B cell (primary cell): ENCODE measurements at regions not wholly inside any gene's neighbourhood (a gene's known extent, or its start where the extent isn't known, plus 50 kb on each side); places are given as distances from the start of the nearest gene placed in this dataset.

Experiments
- ATAC-seq: fragments of 200-7000 bp; cut with Tn5 transposase; one replicate; pipeline ENCODE4 v1.10.0; 2021; ENCODE audit warnings: low read depth, mild to moderate bottlenecking, moderate number of reproducible peaks, moderate library complexity
- CTCF ChIA-PET: fragments of 350-600 bp; sonication (Branson Sonifier 250); formaldehyde crosslinking; loops from one replicate; lab custom pipeline; 2021; ENCODE audit warnings: antibody characterized with exemption, inconsistent platforms; lab: Charles Lee
- POLR2A ChIA-PET: fragments of 350-600 bp; sonication (Branson Sonifier 250); formaldehyde crosslinking; loops from one replicate; lab custom pipeline; 2021; ENCODE audit warnings: antibody characterized with exemption; lab: Charles Lee
- DNase-seq: peaks from one replicate; pipeline ENCODE4 v3.0.0; 2013
- H2AFZ ChIP-seq: 2 replicates; pipeline ENCODE4 v1.6.1; 2012; ENCODE audit warnings: mild to moderate bottlenecking, low read depth, low read length; ENCODE audit not compliant: insufficient read depth, poor library complexity, severe bottlenecking
- H3K27ac ChIP-seq, 2 donors: 1 replicate in 1 of 2; 2 replicates in 1 of 2; pipeline ENCODE4 v1.5.1; 2012 to 2013; ENCODE audit warnings: low read length in 2 of 2, mild to moderate bottlenecking in 2 of 2, moderate library complexity in 1 of 2
- H3K27me3 ChIP-seq, 4 experiments: fragments of 200-600 bp in 1 of 4; sonication (generic) in 1 of 4; replicated peaks in 1 of 4; 1 replicate in 2 of 4; 2 replicates in 2 of 4; pipeline versions ENCODE4 v1.6.1 to v1.7.0; 2013 to 2016; ENCODE audit warnings: low read length in 3 of 4, mild to moderate bottlenecking in 2 of 4, mixed read lengths in 1 of 4, moderate library complexity in 1 of 4; ENCODE audit not compliant: insufficient read depth in 4 of 4, control insufficient read depth in 3 of 4; ENCODE audit errors: control extremely low read depth in 1 of 4
- H3K36me3 ChIP-seq, 2 experiments: replicated peaks in 1 of 2; 1 replicate in 1 of 2; 2 replicates in 1 of 2; pipeline versions ENCODE4 v1.6.1 to v1.7.1; 2013; ENCODE audit warnings: low read length in 1 of 2; ENCODE audit not compliant: insufficient read depth in 2 of 2, control insufficient read depth in 1 of 2; ENCODE audit errors: control extremely low read depth in 1 of 2, extremely low read depth in 1 of 2
- H3K4me1 ChIP-seq, 2 donors: fragments of 200-600 bp in 1 of 2; sonication (generic) in 1 of 2; 1 replicate in 1 of 2; 2 replicates in 1 of 2; pipeline versions ENCODE4 v1.5.1 to v1.6.1; 2013 to 2017; ENCODE audit warnings: low read length in 2 of 2; ENCODE audit not compliant: control insufficient read depth in 2 of 2, insufficient read depth in 2 of 2
- H3K4me2 ChIP-seq: replicated peaks from 2 replicates; pipeline ENCODE3; 2012; ENCODE audit warnings: mild to moderate bottlenecking, low read depth, low read length; ENCODE audit not compliant: poor library complexity, severe bottlenecking
- H3K4me3 ChIP-seq, 5 experiments: fragments of 200-600 bp in 1 of 5; sonication (generic) in 1 of 5; 1 replicate in 3 of 5; 2 replicates in 2 of 5; pipeline versions ENCODE4 v1.5.1 to v1.7.0; 2011 to 2016; ENCODE audit warnings: low read length in 4 of 5, mild to moderate bottlenecking in 4 of 5, low read depth in 2 of 5, control low read depth in 1 of 5, moderate library complexity in 1 of 5; ENCODE audit not compliant: insufficient read depth in 1 of 5; ENCODE audit errors: control extremely low read depth in 1 of 5, extremely low read depth in 1 of 5
- H3K79me2 ChIP-seq: fragments of 200-600 bp; sonication (generic); one replicate; pipeline ENCODE4 v1.6.0; 2016; ENCODE audit warnings: low read length; ENCODE audit not compliant: control insufficient read depth, insufficient read depth
- H3K9ac ChIP-seq: fragments of 200-600 bp; sonication (generic); 2 replicates; pipeline ENCODE4 v1.6.1; 2017; ENCODE audit warnings: mild to moderate bottlenecking, low read length, moderate library complexity
- H3K9me3 ChIP-seq, 3 donors: one replicate each; pipeline versions ENCODE4 v1.6.1 to v1.7.1; 2013; ENCODE audit warnings: low read length in 2 of 3; ENCODE audit not compliant: control insufficient read depth in 2 of 3, insufficient read depth in 1 of 3; ENCODE audit errors: control extremely low read depth in 1 of 3
- H4K20me1 ChIP-seq: 2 replicates; pipeline ENCODE4 v1.6.0; 2012; ENCODE audit warnings: mild to moderate bottlenecking, low read length; ENCODE audit not compliant: insufficient read depth, control insufficient read depth, poor library complexity, severe bottlenecking
- H3K27ac Mint-ChIP-seq: one replicate; pipeline ENCODE4 v1.8.0; 2021; ENCODE audit warnings: mixed read lengths
- H3K27me3 Mint-ChIP-seq: one replicate; pipeline ENCODE4 v1.8.0; 2021; ENCODE audit warnings: mixed read lengths
- H3K4me1 Mint-ChIP-seq: one replicate; pipeline ENCODE4 v1.8.0; 2021; ENCODE audit warnings: mixed read lengths
- H3K4me3 Mint-ChIP-seq: one replicate; pipeline ENCODE4 v1.8.0; 2021; ENCODE audit warnings: mixed read lengths
- H3K9me3 Mint-ChIP-seq: one replicate; pipeline ENCODE4 v1.8.0; 2022; ENCODE audit warnings: mixed read lengths; ENCODE audit not compliant: insufficient read depth
- CTCF ChIP-seq: fragments of 200-600 bp; IDR thresholded peaks from one replicate; pipeline ENCODE4 v1.8.0; 2022; ENCODE audit warnings: antibody characterized with exemption, mild to moderate bottlenecking
- EZH2 ChIP-seq: IDR thresholded peaks from 2 replicates; pipeline ENCODE4 v1.6.1; 2012; ENCODE audit warnings: borderline replicate concordance, low read depth, mild to moderate bottlenecking, moderate library complexity, low read length; ENCODE audit not compliant: insufficient read depth, poor library complexity, severe bottlenecking
- WGBS: methylation state at CpG from one replicate; pipeline ENCODE4 v1.1.5; 2013; ENCODE audit warnings: missing lambda C conversion rate; ENCODE audit not compliant: insufficient coverage; 5-methylcytosine and 5-hydroxymethylcytosine counted together
- intact Hi-C: fragments of 100-400 bp; cut with micrococcal nuclease; formaldehyde crosslinking; loops from one replicate; pipeline ENCODE4 v1.10.0; 2022

GRCh38 chr3:194231929-194232832, 96.2 kb downstream of the HES1 start:
- ChIA-PET CTCF (no interaction called here), POLR2A (no interaction called here)
- WGBS = 91% methylated on average over 12 of the region's 14 CpGs
- Histone ChIP-seq H3K27me3 (peaks cover 0 to 15% (median 8%) of the 10 kb centered on the region in 4 experiments), H4K20me1 (no peaks in the 10 kb centered on the region), H3K4me2 (no peak overlapping the region), H2AFZ (no peak overlapping the region), H3K36me3 (no peaks in the 10 kb centered on the region), H3K4me1 (no peaks in the 10 kb centered on the region), H3K9me3 (peaks cover 0 to 2% (median 2%) of the 10 kb centered on the region in 3 donors), H3K79me2 (no peaks in the 10 kb centered on the region), H3K4me3 (no peak overlapping the region), H3K27ac (no peak overlapping the region), H3K9ac (no peak overlapping the region)
- Mint-ChIP-seq H3K4me3 (no peak overlapping the region), H3K4me1 (no peaks in the 10 kb centered on the region), H3K27me3 (peaks cover 30% of the 10 kb centered on the region), H3K27ac (no peak overlapping the region), H3K9me3 (peaks cover 2% of the 10 kb centered on the region)
- intact Hi-C loops = no loop called here
- DNase-seq (no peak), ATAC-seq (no peak)
- TF ChIP-seq EZH2 = no peak

GRCh38 chr3:194233150-194233549, 97.2 kb downstream of the HES1 start:
- no peak overlapping the region for H3K4me3 ChIP-seq
- no peak for DNase-seq
- H3K9ac ChIP-seq = no peak overlapping the region
- H3K27me3 ChIP-seq = peaks cover 0 to 14% (median 7%) of the 10 kb centered on the region in 4 experiments
- TF ChIP-seq CTCF = no peak
- TF ChIP-seq EZH2 = no peak
- no peak for ATAC-seq
- H3K4me1 ChIP-seq = no peaks in the 10 kb centered on the region
- Mint-ChIP-seq H3K9me3 (peaks cover 2% of the 10 kb centered on the region), H3K4me3 (no peak overlapping the region), H3K27me3 (peaks cover 29% of the 10 kb centered on the region), H3K4me1 (no peaks in the 10 kb centered on the region), H3K27ac (no peak overlapping the region)
- no peaks in the 10 kb centered on the region for H3K79me2 ChIP-seq
- no peaks in the 10 kb centered on the region for H3K36me3 ChIP-seq
- no CpG with 5 or more reads among the region's 1 CpG for WGBS
- no peak overlapping the region for H3K4me2 ChIP-seq
- CTCF ChIA-PET = no interaction called here
- H3K9me3 ChIP-seq = peaks cover 0 to 2% (median 2%) of the 10 kb centered on the region in 3 donors
- H4K20me1 ChIP-seq = no peaks in the 10 kb centered on the region
- intact Hi-C loops = no loop called here
- no peak overlapping the region for H3K27ac ChIP-seq
- POLR2A ChIA-PET = no interaction called here
- no peak overlapping the region for H2AFZ ChIP-seq
